ENCODE measurements at regions not wholly inside any gene's neighbourhood (a gene's known extent, or its start where the extent isn't known, plus 50 kb on each side); places are given as distances from the start of the nearest gene placed in this dataset.

DNA sequence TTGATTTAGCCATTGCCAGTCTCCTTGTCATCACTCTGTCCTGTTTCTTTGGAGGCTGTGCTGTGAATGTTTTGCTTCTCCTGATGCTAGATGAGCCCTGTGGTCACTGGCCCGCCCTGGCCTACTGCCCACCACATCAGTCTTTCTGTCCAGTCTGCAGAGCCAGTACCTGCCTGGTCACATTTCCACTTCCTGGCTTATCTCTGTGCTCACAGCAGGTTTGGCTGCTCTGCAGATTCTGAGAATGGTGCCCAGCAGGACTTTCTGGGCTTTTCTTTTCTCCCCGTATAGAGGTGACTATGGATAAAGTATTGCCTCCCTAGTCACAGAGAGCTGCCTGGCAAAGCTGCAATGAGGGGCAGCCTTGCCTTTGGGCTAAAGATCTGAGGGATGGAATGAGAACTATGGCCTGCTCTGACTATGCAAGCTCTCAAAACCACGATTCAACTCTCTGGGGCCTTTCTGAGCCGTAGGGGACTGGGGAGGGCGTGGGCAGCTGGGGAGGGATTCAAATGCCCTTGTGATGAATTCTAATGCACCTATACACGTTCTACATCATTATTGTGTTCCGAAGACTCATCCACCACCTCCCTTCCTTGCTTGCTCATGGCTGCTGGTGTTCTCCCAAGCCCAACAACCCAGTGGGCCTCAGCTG lies 410.4 kb upstream of the NPVF start:
- DNase-seq = no peak
- TF ChIP-seq POLR2A (IDR thresholded peaks at IDR 0.05) = no peak
- TF ChIP-seq, protein P1, sequence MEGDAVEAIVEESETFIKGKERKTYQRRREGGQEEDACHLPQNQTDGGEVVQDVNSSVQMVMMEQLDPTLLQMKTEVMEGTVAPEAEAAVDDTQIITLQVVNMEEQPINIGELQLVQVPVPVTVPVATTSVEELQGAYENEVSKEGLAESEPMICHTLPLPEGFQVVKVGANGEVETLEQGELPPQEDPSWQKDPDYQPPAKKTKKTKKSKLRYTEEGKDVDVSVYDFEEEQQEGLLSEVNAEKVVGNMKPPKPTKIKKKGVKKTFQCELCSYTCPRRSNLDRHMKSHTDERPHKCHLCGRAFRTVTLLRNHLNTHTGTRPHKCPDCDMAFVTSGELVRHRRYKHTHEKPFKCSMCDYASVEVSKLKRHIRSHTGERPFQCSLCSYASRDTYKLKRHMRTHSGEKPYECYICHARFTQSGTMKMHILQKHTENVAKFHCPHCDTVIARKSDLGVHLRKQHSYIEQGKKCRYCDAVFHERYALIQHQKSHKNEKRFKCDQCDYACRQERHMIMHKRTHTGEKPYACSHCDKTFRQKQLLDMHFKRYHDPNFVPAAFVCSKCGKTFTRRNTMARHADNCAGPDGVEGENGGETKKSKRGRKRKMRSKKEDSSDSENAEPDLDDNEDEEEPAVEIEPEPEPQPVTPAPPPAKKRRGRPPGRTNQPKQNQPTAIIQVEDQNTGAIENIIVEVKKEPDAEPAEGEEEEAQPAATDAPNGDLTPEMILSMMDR (IDR thresholded peaks at IDR 0.05) = no peak
- 72% methylated on average over 2 of the region's 7 CpGs for WGBS (ENCODE audit: insufficient coverage, low coverage, low lambda C conversion rate, missing lambda C conversion rate)
- H3K9me3 ChIP-seq = no peaks in the 10 kb centered on the region
- no peak overlapping the region for H3K4me3 ChIP-seq
- H3K27me3 ChIP-seq = no peaks in the 10 kb centered on the region
- H3K36me3 ChIP-seq = no peaks in the 10 kb centered on the region
- intact Hi-C loops (cut with DNase I) = no loop called here
- no peak overlapping the region for H3K27ac ChIP-seq
- ATAC-seq = no peak
- no peaks in the 10 kb centered on the region for H3K4me1 ChIP-seq

- Histone ChIP-seq H3K9me3 (no peaks in the 10 kb centered on the region), H3K27me3 (no peaks in the 10 kb centered on the region), H3K4me1 (no peaks in the 10 kb centered on the region), H3K36me3 (no peaks in the 10 kb centered on the region), H3K4me3 (no peak overlapping the region), H3K27ac (no peak overlapping the region)
- TF ChIP-seq, protein P1 (IDR thresholded peaks at IDR 0.05) = no peak
- TF ChIP-seq POLR2A (IDR thresholded peaks at IDR 0.05) = no peak
- 66% methylated on average over 3 of the region's 3 CpGs for WGBS (ENCODE audit: insufficient coverage, low coverage, low lambda C conversion rate, missing lambda C conversion rate)
- DNase-seq (no peak), ATAC-seq (no peak)
- intact Hi-C loops (cut with DNase I) = no loop called here
Measured at GRCh38 chr7:25642849-25643248, 414.6 kb upstream of the NPVF start.

DNA sequence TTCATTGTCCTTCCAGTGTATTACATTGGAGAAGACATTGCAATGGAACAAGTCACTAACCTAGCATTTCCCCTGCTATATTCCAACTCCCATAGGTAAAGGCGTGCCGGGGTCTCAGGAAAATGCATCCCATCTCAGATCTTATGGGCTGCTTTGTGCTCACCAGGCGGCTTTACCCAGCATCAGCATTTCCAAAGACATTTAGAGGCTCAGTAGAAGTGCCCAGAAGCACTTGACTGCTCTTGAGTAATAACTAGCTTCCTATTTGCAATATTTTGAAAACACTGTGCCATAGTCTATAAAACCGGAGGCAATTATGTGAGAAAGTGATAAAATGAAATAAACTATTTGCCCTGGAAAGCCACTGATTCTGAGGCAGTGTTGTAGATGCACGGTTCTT lies 415.0 kb upstream of the NPVF start:
- Histone ChIP-seq H3K9me3 (no peaks in the 10 kb centered on the region), H3K27ac (no peak overlapping the region), H3K4me1 (no peaks in the 10 kb centered on the region), H3K36me3 (no peaks in the 10 kb centered on the region), H3K27me3 (no peaks in the 10 kb centered on the region), H3K4me3 (no peak overlapping the region)
- TF ChIP-seq, protein P1 (IDR thresholded peaks at IDR 0.05) = no peak
- TF ChIP-seq POLR2A (IDR thresholded peaks at IDR 0.05) = no peak
- DNase-seq = no peak
- peak in 1 of 4 donors; percentile 19 for ATAC-seq
- intact Hi-C loops (cut with DNase I) = no loop called here
- WGBS (ENCODE audit: insufficient coverage, low coverage, low lambda C conversion rate, missing lambda C conversion rate) = 75% methylated on average over 5 of the region's 5 CpGs

DNA sequence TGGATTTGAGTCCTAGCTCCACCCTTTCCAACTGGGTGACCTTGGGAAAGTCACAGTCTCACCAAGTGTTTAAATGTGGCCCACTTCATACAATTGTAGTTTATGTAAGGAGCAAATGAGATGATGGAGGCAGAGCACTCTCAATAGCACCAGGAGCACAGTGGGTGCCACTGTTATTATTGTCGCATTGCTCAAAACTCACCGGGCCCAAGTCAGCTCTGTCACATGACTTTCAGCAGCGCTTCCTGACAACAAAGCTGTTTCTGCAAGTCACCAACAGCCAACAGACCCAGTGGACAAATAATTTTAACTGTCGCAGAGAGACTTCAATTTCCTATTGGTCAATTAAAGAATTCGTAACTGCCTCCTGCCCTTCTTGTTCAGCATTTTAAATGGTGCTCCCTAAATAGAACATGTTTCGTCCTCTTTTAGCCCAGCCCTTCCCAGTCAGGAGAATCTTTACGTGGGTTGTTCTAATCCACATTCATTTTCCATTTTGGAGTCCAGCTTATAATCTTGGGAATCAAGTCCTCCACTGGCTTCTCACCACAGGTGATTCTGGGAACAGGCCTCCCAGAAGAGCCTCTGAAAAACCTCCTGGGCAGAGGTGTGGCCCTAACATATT lies 415.6 kb upstream of the NPVF start:
- ATAC-seq (no peak), DNase-seq (no peak)
- Histone ChIP-seq H3K4me1 (no peaks in the 10 kb centered on the region), H3K4me3 (no peak overlapping the region), H3K36me3 (no peaks in the 10 kb centered on the region), H3K9me3 (no peaks in the 10 kb centered on the region), H3K27me3 (no peaks in the 10 kb centered on the region), H3K27ac (no peak overlapping the region)
- 53% methylated on average over 6 of the region's 7 CpGs for WGBS (ENCODE audit: insufficient coverage, low coverage, low lambda C conversion rate, missing lambda C conversion rate)
- intact Hi-C loops (cut with DNase I) = no loop called here
- TF ChIP-seq, protein P1 (IDR thresholded peaks at IDR 0.05) = no peak
- no peak for TF ChIP-seq POLR2A (IDR thresholded peaks at IDR 0.05)
